IMR-90 (cell line): ENCODE measurements at regions not wholly inside any gene's neighbourhood (a gene's known extent, or its start where the extent isn't known, plus 50 kb on each side); places are given as distances from the start of the nearest gene placed in this dataset.

ENCODE experiments used
- ATAC-seq: fragments of 200-7000 bp; cut with Tn5 transposase; 2 replicates; pipeline ENCODE4 v1.9.1; 2020; ENCODE audit warnings: low read depth, mild to moderate bottlenecking, moderate library complexity
- BruUV-seq: library from RNA; stranded (reverse); fragments of 400-500 nt; replicated peaks from 2 replicates; lab custom pipeline; 2021; lab: Mats Ljungman, UMichigan
- CTCF ChIA-PET: fragments of 300-600 bp; formaldehyde crosslinking; extraction: SDS; loops from one replicate; lab custom pipeline; 2021; ENCODE audit warnings: antibody characterized with exemption; lab: Yijun Ruan, JAX
- POLR2A ChIA-PET: fragments of 300-600 bp; sonication (Branson Sonifier 250); formaldehyde crosslinking; loops from one replicate; lab custom pipeline; 2022; ENCODE audit warnings: antibody characterized with exemption; ENCODE audit not compliant: unreplicated experiment; lab: Charles Lee
- DNase-seq: peaks from one replicate; pipeline ENCODE4 v3.0.0; 2013
- H2AFZ ChIP-seq: replicated peaks from 2 replicates; pipeline ENCODE3; 2013; ENCODE audit warnings: low read length, mild to moderate bottlenecking; ENCODE audit not compliant: poor library complexity
- H2AK5ac ChIP-seq: 2 replicates; pipeline ENCODE4 v1.6.1; 2013; ENCODE audit warnings: low read depth, low read length, inconsistent platforms
- H2AK9ac ChIP-seq: replicated peaks from 2 replicates; pipeline ENCODE3; 2013; ENCODE audit warnings: mild to moderate bottlenecking, low read depth, low read length, moderate library complexity; ENCODE audit not compliant: poor library complexity
- H2BK120ac ChIP-seq: 2 replicates; pipeline ENCODE4 v1.6.1; 2013; ENCODE audit warnings: low read depth, low read length, inconsistent platforms
- H2BK15ac ChIP-seq: 3 replicates; pipeline ENCODE4 v1.6.1; 2013; ENCODE audit warnings: low read depth, low read length, inconsistent platforms
- H2BK20ac ChIP-seq: 2 replicates; pipeline ENCODE4 v1.6.1; 2013; ENCODE audit warnings: low read depth, mild to moderate bottlenecking, inconsistent platforms, low read length, moderate library complexity
- H2BK5ac ChIP-seq: 2 replicates; pipeline ENCODE4 v1.6.1; 2013; ENCODE audit warnings: mild to moderate bottlenecking, low read depth, low read length, inconsistent platforms; ENCODE audit not compliant: poor library complexity, severe bottlenecking
- H3K14ac ChIP-seq: replicated peaks from 2 replicates; pipeline ENCODE4 v1.6.1; 2013; ENCODE audit warnings: low read depth, low read length, inconsistent platforms
- H3K18ac ChIP-seq: 2 replicates; pipeline ENCODE4 v1.6.1; 2013; ENCODE audit warnings: low read depth, low read length, control low read depth
- H3K23ac ChIP-seq: 2 replicates; pipeline ENCODE4 v1.6.1; 2013; ENCODE audit warnings: low read depth, low read length, inconsistent platforms
- H3K27ac ChIP-seq: 2 replicates; pipeline ENCODE4 v1.5.1; 2013; ENCODE audit warnings: mild to moderate bottlenecking, control low read depth, low read length; ENCODE audit not compliant: insufficient read depth
- H3K27me3 ChIP-seq: 2 replicates; pipeline ENCODE4 v1.6.1; 2013; ENCODE audit warnings: low read length; ENCODE audit not compliant: control insufficient read depth, insufficient read depth
- H3K36me3 ChIP-seq: 2 replicates; pipeline ENCODE4 v1.6.1; 2013; ENCODE audit warnings: low read length, mixed read lengths; ENCODE audit not compliant: control insufficient read depth, insufficient read depth
- H3K4ac ChIP-seq: 2 replicates; pipeline ENCODE4 v1.6.1; 2013; ENCODE audit warnings: low read depth, low read length, inconsistent platforms
- H3K4me1 ChIP-seq: 2 replicates; pipeline ENCODE4 v1.6.1; 2013; ENCODE audit warnings: low read length, mixed read lengths; ENCODE audit not compliant: control insufficient read depth, insufficient read depth
- H3K4me2 ChIP-seq: 2 replicates; pipeline ENCODE4 v1.6.1; 2013; ENCODE audit warnings: low read depth, mild to moderate bottlenecking, control low read depth, low read length, moderate library complexity
- H3K4me3 ChIP-seq: 2 replicates; pipeline ENCODE4 v1.5.1; 2013; ENCODE audit warnings: low read depth, mild to moderate bottlenecking, control low read depth, low read length, moderate library complexity; ENCODE audit not compliant: insufficient read depth
- H3K56ac ChIP-seq: 2 replicates; pipeline ENCODE4 v1.6.1; 2013; ENCODE audit warnings: low read length, inconsistent platforms; ENCODE audit not compliant: insufficient read depth; ENCODE audit errors: extremely low read depth
- H3K79me1 ChIP-seq, 2 experiments: 2 replicates each; pipeline ENCODE4 v1.6.1; 2013; ENCODE audit warnings: low read length in 2 of 2, inconsistent platforms in 1 of 2, low read depth in 1 of 2
- H3K9ac ChIP-seq: 2 replicates; pipeline ENCODE4 v1.6.1; 2013; ENCODE audit warnings: low read depth, low read length, control low read depth
- H3K9me1 ChIP-seq: 2 replicates; pipeline ENCODE4 v1.6.1; 2013; ENCODE audit warnings: low read length, inconsistent platforms; ENCODE audit not compliant: insufficient read depth
- H3K9me3 ChIP-seq: 2 replicates; pipeline ENCODE4 v1.6.1; 2013; ENCODE audit warnings: low read length; ENCODE audit not compliant: control insufficient read depth, insufficient read depth
- H4K20me1 ChIP-seq: 2 replicates; pipeline ENCODE4 v1.6.1; 2013; ENCODE audit warnings: low read length, inconsistent platforms; ENCODE audit not compliant: insufficient read depth
- H4K5ac ChIP-seq: 2 replicates; pipeline ENCODE4 v1.6.1; 2013; ENCODE audit warnings: mild to moderate bottlenecking, low read depth, low read length, control low read depth
- H4K8ac ChIP-seq, 2 experiments: 2 replicates each; pipeline ENCODE4 v1.6.1; 2013; ENCODE audit warnings: low read depth in 2 of 2, low read length in 2 of 2, control low read depth in 1 of 2, inconsistent platforms in 1 of 2
- H4K91ac ChIP-seq: 2 replicates; pipeline ENCODE4 v1.6.1; 2013; ENCODE audit warnings: low read depth, low read length, inconsistent platforms; ENCODE audit not compliant: insufficient read depth
- CHD1 ChIP-seq: IDR thresholded peaks from 2 replicates; pipeline ENCODE4 v1.6.1; 2012; ENCODE audit warnings: low read depth, low read length, improper control_type of control experiment
- CTCF ChIP-seq: conservative IDR thresholded peaks from 2 replicates; pipeline ENCODE4 v1.5.1; 2012; ENCODE audit warnings: mild to moderate bottlenecking, low read depth, low read length, improper control_type of control experiment
- WGBS, 2 experiments: methylation state at CpG; one replicate each; pipeline versions ENCODE4 v1.1.5 to v1.1.7; 2013; ENCODE audit warnings: missing lambda C conversion rate in 2 of 2; ENCODE audit not compliant: insufficient read length in 1 of 2; ENCODE audit errors: extremely low coverage in 2 of 2; 5-methylcytosine and 5-hydroxymethylcytosine counted together
- dilution Hi-C: fragments of 300-500 bp; cut with HindIII; formaldehyde crosslinking; loops from one replicate; pipeline ENCODE4 v1.14.3; 2018; ENCODE audit warnings: low sequenced_read_pairs; ENCODE audit not compliant: unreplicated experiment
- in situ Hi-C: fragments of 300-500 bp; cut with MboI; formaldehyde crosslinking; loops from 3 replicates; pipeline ENCODE4 v1.14.3; 2019; ENCODE audit warnings: low sequenced_read_pairs, inconsistent platforms, mixed read lengths
- intact Hi-C: fragments of 100-400 bp; cut with micrococcal nuclease; formaldehyde crosslinking; loops from 2 replicates; pipeline ENCODE4 v1.10.0; 2022

- no peak overlapping the region for H2BK15ac ChIP-seq
- no peak overlapping the region for H3K56ac ChIP-seq
- no peaks in the 10 kb centered on the region for H3K9me3 ChIP-seq
- H3K4me2 ChIP-seq, result no peak overlapping the region
- H3K27me3 ChIP-seq, result no peaks in the 10 kb centered on the region
- H2AK9ac ChIP-seq, result no peak overlapping the region
- ATAC-seq (no peak), DNase-seq (no peak)
- intact Hi-C loops (no loop called here), in situ Hi-C loops (no loop called here), dilution Hi-C loops (no loop called here)
- TF ChIP-seq CHD1 (no peak), CTCF (no peak)
- no peaks in the 10 kb centered on the region for H4K20me1 ChIP-seq
- peaks cover 11% of the 10 kb centered on the region for H3K4me1 ChIP-seq
- H3K18ac ChIP-seq, result no peak overlapping the region
- ChIA-PET CTCF (no interaction called here), POLR2A (no interaction called here)
- H3K9me1 ChIP-seq, result 0 out of 2 replicates have a peak, but pooled peaks cover 3% of the 10 kb centered on the region
- H2AFZ ChIP-seq, result no peak overlapping the region
- H2BK5ac ChIP-seq, result no peak overlapping the region
- no peak overlapping the region for H3K4me3 ChIP-seq
- no peak overlapping the region for H4K8ac ChIP-seq
- no peak overlapping the region for H2BK20ac ChIP-seq
- BruUV-seq, result no TSS peak
- no CpG with 5 or more reads among the region's 1 CpG for WGBS, 2 experiments
- H3K9ac ChIP-seq, result no peak overlapping the region
- H3K27ac ChIP-seq, result no peak overlapping the region
- no peak overlapping the region for H3K14ac ChIP-seq
- no peak overlapping the region for H3K4ac ChIP-seq
- H3K79me1 ChIP-seq, result no peaks in the 10 kb centered on the region
- H3K36me3 ChIP-seq, result no peaks in the 10 kb centered on the region
- H2AK5ac ChIP-seq, result no peak overlapping the region
- no peak overlapping the region for H4K5ac ChIP-seq
- H2BK120ac ChIP-seq, result no peak overlapping the region
- H4K91ac ChIP-seq, result no peak overlapping the region
- no peak overlapping the region for H3K23ac ChIP-seq
Observed at GRCh38 chr4:145281951-145282350, 101.6 kb upstream of the OTUD4 start.
